Lower leg skin (tissue), 4 donors: ENCODE measurements at regions not wholly inside any gene's neighbourhood (a gene's known extent, or its start where the extent isn't known, plus 50 kb on each side); places are given as distances from the start of the nearest gene placed in this dataset.

Experiments used
- DNase-seq, 2 donors: peaks; one replicate each; pipeline ENCODE4 v3.0.0-alpha.2; 2019; ENCODE audit warnings: low spot score in 2 of 2
- H3K4me3 ChIP-seq: fragments of 200-600 bp; sonication (generic); 2 replicates; pipeline ENCODE4 v1.5.1; 2017; ENCODE audit warnings: mild to moderate bottlenecking, low read depth; ENCODE audit not compliant: poor library complexity, severe bottlenecking
- POLR2A ChIP-seq, 2 donors: fragments of 450-650 bp; IDR thresholded peaks; one replicate each; pipeline ENCODE4 v1.6.1; 2016 to 2017; ENCODE audit warnings: antibody characterized with exemption in 2 of 2, mild to moderate bottlenecking in 1 of 2, moderate library complexity in 1 of 2
- WGBS, 2 donors: methylation state at CpG; one replicate each; pipeline ENCODE4 v1.1.5; 2018; 5-methylcytosine and 5-hydroxymethylcytosine counted together
- intact Hi-C: fragments of 100-400 bp; cut with DNase I; formaldehyde crosslinking; loops from one replicate; pipeline ENCODE4 v1.15.0; 2023; ENCODE audit warnings: low total_unique reads
- TF ChIP-seq, protein P1 (sequence below), 3 donors: fragments of 450-650 bp; IDR thresholded peaks; one replicate each; pipeline ENCODE4 v1.5.1; 2016; ENCODE audit warnings: antibody characterized with exemption in 3 of 3, mild to moderate bottlenecking in 3 of 3, moderate library complexity in 2 of 3

DNA sequence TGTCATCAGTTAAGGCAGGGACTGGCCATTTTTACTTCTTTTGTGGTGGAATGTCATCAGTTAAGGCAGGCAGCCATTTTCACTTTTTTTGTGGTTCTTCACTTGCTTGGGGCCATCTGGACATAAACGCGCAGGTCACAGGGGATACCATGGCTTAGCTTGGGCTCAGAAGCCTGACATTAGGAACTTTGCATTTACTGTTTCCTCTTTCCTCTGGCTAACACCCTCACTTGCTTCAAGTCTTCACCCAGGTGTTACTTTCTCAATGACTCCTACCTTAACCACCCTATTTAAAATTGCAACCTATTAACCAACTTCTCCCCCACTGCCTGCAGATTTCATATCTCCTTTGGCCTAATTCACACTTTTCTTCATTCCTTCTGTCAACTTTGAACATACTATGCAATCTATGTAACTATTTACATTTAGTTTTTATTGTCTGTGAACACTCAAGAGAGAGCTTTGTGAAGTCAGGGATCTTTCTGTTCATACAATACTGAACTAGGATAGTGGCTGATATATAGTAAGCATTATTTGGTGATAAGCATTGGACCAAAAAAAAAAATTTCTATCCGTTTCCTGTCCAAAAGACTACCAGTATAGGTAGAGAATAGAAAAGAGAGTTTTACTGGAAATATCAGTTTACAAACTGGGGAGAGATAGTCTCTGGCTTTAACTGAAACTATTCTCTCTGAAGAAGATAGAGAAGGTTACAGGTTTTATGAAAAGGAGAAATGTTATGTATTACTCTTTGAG, 600.1 kb upstream of the ZNF804A start:
- intact Hi-C loops: no loop called here
- 87 to 90% methylated on average over 3 of the region's 3 CpGs for WGBS, 2 donors
- no peak overlapping the region for H3K4me3 ChIP-seq
- TF ChIP-seq POLR2A (IDR thresholded peaks at IDR 0.05): no peak
- TF ChIP-seq, protein P1, sequence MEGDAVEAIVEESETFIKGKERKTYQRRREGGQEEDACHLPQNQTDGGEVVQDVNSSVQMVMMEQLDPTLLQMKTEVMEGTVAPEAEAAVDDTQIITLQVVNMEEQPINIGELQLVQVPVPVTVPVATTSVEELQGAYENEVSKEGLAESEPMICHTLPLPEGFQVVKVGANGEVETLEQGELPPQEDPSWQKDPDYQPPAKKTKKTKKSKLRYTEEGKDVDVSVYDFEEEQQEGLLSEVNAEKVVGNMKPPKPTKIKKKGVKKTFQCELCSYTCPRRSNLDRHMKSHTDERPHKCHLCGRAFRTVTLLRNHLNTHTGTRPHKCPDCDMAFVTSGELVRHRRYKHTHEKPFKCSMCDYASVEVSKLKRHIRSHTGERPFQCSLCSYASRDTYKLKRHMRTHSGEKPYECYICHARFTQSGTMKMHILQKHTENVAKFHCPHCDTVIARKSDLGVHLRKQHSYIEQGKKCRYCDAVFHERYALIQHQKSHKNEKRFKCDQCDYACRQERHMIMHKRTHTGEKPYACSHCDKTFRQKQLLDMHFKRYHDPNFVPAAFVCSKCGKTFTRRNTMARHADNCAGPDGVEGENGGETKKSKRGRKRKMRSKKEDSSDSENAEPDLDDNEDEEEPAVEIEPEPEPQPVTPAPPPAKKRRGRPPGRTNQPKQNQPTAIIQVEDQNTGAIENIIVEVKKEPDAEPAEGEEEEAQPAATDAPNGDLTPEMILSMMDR (IDR thresholded peaks at IDR 0.05): no peak
- no peak for DNase-seq

DNA sequence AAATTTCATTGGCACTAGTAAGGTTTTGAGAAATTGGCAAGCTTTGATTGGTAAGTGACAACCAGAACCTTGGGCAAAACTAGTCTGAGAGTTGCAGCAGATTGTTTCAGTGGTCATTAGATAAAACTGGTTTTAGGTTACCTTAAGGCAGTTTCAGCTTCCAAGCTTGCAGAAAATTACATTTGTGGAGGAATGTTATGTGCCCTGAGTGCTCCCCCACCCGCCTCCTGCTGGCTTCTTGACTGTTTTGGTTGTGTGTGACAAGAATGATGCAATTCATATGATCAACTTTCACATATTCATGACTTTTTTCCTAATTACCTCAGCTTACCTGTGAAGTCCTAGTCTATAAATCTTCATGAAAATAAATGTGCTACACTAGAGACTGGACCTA, 599.5 kb upstream of the ZNF804A start:
- no peak overlapping the region for H3K4me3 ChIP-seq
- TF ChIP-seq, protein P1 (IDR thresholded peaks at IDR 0.05): no peak
- no peak for TF ChIP-seq POLR2A (IDR thresholded peaks at IDR 0.05)
- WGBS, 2 donors: 27 to 57% methylated on average over 1 of the region's 1 CpG
- no peak for DNase-seq
- intact Hi-C loops: no loop called here

DNA sequence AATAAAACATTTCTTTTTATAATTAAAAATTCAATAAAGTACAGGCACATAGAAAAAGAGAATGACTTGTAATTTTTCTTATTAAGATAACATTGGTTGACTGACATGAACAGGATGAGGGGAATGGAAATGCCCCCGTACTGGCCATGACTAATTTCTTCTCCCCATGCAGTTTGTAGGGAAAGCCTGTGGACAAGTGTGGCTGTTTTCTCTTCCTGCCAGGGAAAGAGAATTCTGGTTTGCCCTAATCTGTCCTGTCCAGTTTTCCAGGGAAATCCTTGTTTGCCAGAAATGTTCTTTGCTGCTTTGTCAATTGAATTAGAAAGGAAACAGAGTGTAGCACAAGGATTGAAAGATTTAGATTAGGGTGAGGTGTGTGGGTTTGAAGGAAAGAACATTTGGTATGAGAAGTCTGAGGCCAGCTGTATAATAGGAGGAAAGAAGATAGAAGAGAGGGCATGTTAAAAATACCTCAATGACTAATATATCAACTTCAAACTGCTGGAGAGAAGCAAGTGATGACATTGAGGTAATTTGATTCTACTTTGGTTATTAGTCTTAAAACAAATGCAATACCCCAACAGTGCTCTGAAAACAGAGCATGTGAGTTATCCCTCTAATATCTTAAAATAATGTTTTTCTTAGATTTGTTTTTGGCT, 593.9 kb upstream of the ZNF804A start:
- 41 to 49% methylated on average over 1 of the region's 1 CpG for WGBS, 2 donors

DNA sequence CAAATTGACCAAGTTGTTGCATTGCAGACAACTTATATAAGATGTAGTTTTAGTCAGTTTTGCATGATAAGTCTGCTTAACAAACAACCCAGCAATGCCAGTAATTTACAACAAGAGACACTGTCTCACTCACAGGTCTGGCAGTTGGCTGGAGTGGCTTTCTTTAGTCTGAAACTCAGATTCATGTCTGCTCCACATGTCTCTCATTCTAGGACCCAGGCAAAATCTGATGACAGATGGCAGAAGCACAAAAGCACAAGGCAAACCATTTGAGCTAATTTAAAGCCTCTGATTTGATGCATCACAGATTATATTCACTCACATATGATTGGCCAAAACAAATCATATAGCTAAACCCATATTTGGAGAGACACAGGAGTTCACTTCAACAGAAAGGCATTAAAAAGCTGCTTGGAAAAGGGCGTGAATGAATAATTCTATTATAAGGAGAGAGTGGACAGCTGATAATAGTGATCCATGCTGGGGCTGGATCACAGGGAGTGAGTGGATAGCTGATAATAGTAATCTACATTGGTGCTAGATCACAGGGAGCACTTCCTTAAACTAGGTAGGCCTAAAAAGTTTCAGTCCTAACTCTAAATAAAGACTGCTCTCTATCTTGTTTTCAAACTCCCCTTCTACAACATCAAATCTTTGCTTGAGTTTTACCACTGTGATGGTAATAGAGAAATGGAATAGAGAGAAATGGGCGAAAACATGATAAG, 593.2 kb upstream of the ZNF804A start:
- no peak for DNase-seq
- no peak overlapping the region for H3K4me3 ChIP-seq
- intact Hi-C loops: no loop called here
- WGBS, 2 donors: 82 to 91% methylated on average over 2 of the region's 2 CpGs
- TF ChIP-seq POLR2A (IDR thresholded peaks at IDR 0.05): no peak
- TF ChIP-seq, protein P1 (IDR thresholded peaks at IDR 0.05): no peak

More for the DNA sequence above, 593.9 kb upstream of the ZNF804A start:
- TF ChIP-seq, protein P1 (IDR thresholded peaks at IDR 0.05): no peak
- TF ChIP-seq POLR2A (IDR thresholded peaks at IDR 0.05): no peak
- intact Hi-C loops: no loop called here
- no peak for DNase-seq
- no peak overlapping the region for H3K4me3 ChIP-seq

DNA sequence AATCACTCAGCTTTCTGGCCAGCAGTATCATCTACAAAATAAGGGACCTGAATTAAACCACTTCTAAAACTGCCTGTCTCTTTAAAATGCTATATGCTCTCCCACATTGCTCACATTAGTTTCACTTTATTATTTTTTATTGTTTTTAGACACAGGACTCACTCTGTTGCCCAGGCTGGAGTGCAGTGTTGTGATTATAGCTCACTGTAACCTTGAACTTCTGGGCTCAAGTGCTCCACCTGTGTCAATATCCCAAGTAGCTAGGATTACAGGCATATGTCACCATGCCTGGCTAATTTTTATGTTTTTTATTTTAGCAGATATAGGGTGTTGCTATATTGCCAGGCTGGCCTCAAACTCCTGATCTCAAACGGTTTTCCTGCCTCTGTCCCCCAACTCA, 591.3 kb upstream of the ZNF804A start:
- WGBS, 2 donors: 36 to 50% methylated on average over 1 of the region's 1 CpG
- intact Hi-C loops: no loop called here

More for the DNA sequence above, 591.3 kb upstream of the ZNF804A start:
- TF ChIP-seq POLR2A (IDR thresholded peaks at IDR 0.05): no peak
- TF ChIP-seq, protein P1 (IDR thresholded peaks at IDR 0.05): no peak
- H3K4me3 ChIP-seq: no peak overlapping the region
- no peak for DNase-seq
